ENCODE measurements at regions not wholly inside any gene's neighbourhood (a gene's known extent, or its start where the extent isn't known, plus 50 kb on each side); places are given as distances from the start of the nearest gene placed in this dataset.

DNA sequence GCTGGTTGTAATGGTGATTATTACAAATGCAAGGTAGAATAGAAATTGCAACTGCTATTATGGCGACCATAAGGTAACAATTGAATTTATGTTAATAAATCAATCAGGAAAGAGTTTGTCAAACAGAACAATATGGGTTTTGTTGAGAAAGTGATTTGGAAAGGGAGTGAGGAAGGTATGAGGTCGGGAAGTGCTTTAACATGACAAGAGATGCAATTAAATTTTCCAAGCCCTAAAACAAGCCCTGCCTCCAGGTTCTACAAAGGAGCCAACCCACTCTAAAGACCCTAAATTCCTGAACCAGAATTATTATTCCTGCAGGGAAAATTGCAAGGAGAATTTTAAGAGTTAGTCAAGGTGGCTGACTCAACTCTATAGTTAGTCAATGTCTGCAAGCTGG lies 363.7 kb downstream of the BMPER start:
- no peak for DNase-seq (ENCODE audit: low read depth in 2 of 2)

GRCh38 chr7:34275624-34276023 lies 370.3 kb downstream of the BMPER start:
- no peak for DNase-seq (ENCODE audit: low read depth in 2 of 2)

GRCh38 chr7:34277016-34277802 lies 371.9 kb downstream of the BMPER start:
- peak in 1 of 2 donors; percentile 54 for DNase-seq (ENCODE audit: low read depth in 2 of 2)

- no peak for DNase-seq (ENCODE audit: low read depth in 2 of 2)
These were observed 372.5 kb downstream of the BMPER start for GRCh38 chr7:34277803-34278199.

DNA sequence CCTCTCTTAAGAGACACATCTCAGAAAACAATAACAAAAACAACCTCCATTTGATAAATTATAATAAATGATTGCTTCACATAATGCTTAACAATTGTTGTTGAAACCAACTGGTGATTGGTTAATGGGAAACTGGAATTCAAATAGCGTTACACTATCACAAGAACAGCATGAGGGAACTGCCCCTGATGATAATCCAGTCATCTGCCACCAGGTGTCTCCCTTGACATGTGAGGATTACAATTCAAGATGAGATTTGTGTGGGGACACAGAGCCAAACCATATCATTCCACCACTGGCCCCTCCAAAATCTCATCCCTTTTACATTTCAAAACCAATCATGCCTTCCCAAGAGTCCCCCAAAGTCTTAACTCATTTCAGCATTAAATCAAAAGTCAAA lies 375.9 kb downstream of the BMPER start:
- DNase-seq (ENCODE audit: low read depth in 2 of 2): no peak

GRCh38 chr7:34282271-34282670 lies 375.7 kb upstream of the NPSR1 start:
- DNase-seq (ENCODE audit: low read depth in 2 of 2): no peak

- DNase-seq (ENCODE audit: low read depth in 2 of 2): no peak
These were observed 361.4 kb upstream of the NPSR1 start for GRCh38 chr7:34296663-34297062.

DNA sequence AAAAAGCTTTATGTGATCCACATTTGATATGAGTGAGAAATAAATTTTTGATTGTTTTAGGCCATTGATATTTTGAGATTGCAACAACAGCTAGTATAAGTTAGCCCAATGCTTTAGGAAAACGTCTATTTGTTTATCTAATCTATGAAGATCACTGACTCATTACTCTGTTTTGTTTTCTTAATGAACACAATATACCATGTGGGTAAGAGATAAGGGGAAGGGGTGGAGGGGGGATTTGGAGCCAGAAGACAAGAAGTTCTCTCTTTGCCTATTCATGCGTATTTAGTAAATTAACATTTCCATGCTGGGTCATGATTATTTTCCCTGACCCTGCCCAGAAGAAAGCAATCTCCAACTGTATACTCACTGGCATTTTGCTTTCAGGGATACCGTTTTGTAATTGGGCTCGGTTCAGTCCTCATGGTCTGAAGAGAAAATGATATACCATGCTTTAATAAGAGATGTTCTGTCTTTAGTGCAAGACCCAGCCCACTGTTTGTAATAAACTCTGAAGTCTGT lies 359.5 kb upstream of the NPSR1 start:
- no peak for DNase-seq (ENCODE audit: low read depth in 2 of 2)

- no peak for DNase-seq (ENCODE audit: low read depth in 2 of 2)
These were observed 359.0 kb upstream of the NPSR1 start for GRCh38 chr7:34299066-34299465.

GRCh38 chr7:34307540-34307939 lies 350.5 kb upstream of the NPSR1 start:
- DNase-seq (ENCODE audit: low read depth in 2 of 2): no peak

- no peak for DNase-seq (ENCODE audit: low read depth in 2 of 2)
These were observed 349.4 kb upstream of the NPSR1 start for GRCh38 chr7:34308595-34308994.

DNA sequence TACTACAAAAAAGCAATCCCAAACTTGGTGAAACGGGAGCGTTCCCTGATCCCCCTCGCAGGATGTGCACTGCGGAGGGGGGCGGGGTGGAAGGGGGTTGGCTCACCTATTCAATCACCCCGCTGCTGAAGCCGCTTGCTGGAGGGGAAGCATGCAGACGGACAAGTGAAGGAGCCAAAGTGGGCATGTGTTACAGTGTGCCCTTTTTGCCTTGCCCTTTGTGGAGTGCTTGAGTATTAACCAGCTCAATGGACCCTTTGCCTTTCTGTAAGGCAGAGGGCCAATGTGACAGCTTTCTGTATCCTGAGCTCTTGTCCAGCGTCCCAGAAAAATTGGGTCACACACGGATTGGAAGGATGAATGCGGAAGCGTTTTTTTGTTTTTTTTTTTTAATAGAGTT lies 348.9 kb upstream of the NPSR1 start:
- DNase-seq (ENCODE audit: low read depth in 2 of 2): no peak

DNA sequence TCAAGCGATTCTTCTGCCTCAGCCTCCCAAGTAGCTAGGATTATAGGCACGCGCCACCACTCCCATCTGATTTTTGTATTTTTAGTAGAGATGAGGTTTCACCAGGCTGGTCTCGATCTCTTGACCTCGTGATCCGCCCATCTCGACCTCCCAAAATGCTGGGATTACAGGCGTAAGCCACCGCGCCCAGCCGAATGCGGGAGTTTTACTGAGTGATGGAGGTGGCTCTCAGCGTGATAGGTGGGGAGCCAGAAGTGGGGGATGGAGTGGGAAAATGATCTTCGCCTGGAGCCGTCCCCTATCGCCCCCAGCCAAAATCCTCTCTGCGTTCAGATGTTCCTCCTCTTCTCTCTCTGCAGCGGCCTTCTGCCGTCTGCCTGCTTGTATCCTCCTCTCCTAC lies 348.4 kb upstream of the NPSR1 start:
- DNase-seq (ENCODE audit: low read depth in 2 of 2): no peak

DNA sequence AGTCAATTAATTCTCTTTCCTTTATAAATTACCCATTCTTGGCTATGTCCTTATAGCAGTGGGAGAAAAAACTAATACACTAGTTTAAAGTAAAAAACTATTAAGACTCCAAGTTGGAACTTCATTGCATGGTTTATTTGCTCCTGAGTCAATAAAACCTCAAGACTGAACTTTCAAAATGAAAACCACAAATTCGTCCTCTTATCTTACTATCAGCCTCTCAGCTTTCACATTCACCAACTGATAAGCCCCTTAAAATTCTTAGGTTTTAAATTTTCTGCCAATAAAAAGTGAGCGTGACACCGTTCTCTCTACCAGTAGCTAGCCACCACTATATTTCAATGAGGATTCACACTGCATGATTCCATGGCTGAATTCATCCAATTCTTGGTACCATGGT lies 346.4 kb upstream of the NPSR1 start:
- no peak for DNase-seq (ENCODE audit: low read depth in 2 of 2)

GRCh38 chr7:34312624-34313023 lies 345.4 kb upstream of the NPSR1 start:
- no peak for DNase-seq (ENCODE audit: low read depth in 2 of 2)

- no peak for DNase-seq (ENCODE audit: low read depth in 2 of 2)
These were observed 344.7 kb upstream of the NPSR1 start for GRCh38 chr7:34313289-34313688.

DNA sequence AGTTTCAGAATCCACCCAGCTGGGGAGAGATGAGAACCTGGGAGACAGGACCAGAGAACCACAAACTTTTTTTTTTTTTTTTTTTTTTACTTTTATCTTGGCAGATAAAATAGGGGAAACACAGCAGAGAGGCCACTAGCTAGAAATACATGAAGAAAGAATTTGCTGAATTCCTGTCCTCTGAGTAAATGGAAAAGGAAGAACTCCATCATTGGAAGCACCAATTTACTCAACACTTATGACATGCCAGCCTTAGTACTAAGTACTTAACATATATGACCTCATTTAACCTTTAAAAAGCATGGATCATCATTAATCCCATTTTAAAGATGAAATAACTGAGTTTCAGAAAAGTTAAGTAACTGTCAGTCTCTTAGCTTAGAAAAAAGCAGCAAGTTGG lies 343.0 kb upstream of the NPSR1 start:
- no peak for DNase-seq (ENCODE audit: low read depth in 2 of 2)

DNA sequence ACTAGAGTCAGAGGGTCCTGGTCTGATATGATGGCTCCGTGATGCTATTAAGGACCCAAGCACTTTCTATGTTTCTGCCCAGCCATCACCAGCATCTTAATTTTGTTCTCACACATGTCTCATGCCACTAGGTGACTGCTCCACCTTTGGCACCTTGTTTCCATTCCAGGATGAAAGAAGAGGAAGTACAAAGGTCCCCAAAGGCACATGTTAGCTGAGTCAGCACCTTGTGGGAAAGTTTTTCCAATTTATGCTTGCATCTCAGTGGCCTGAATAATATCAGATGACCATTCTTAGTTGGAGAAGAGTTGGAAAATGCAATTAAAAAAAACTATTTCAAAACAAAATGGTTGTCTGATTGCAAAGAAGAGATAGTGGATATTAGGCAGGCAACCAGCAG lies 341.0 kb upstream of the NPSR1 start:
- DNase-seq (ENCODE audit: low read depth in 2 of 2): no peak

- no peak for DNase-seq (ENCODE audit: low read depth in 2 of 2)
These were observed 337.6 kb upstream of the NPSR1 start for GRCh38 chr7:34320412-34320811.

DNA sequence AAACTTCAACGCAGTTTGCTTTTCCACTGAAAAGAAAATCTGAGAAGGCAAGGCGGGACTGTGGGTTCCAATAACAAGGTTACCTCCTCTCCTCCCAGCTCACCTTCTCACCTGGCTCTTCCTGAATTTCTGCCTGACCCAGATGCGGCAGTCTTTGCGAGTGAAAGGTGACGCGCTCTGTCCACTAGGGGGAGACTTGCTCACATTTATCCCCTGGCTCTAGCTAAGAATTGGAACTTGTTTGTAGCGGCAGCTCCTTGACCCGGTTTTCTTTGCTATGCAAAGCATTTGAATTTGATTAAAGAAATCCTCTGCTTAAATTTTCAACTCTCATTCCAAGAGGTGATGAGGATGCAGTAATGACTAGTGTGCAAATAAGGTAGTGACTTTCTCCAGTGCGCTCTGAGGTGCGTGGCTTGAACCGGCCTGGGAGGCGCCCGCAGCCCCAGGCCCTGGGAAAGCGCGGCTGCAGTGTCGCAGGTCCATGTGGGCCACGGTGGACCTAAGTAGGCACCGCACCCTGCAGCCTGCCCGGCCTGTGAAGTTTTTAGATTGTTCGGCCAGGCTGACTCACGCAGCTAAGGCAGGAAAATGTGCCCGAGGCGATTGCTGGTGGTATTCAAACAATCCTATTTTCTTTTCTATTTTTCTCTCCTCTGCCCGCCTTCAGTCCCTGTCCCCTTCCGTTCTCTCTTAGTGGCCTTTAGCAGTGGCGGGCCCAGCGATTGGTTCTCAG lies 336.9 kb upstream of the NPSR1 start:
- peak; percentile 29 to 59 for DNase-seq (ENCODE audit: low read depth in 2 of 2)

DNA sequence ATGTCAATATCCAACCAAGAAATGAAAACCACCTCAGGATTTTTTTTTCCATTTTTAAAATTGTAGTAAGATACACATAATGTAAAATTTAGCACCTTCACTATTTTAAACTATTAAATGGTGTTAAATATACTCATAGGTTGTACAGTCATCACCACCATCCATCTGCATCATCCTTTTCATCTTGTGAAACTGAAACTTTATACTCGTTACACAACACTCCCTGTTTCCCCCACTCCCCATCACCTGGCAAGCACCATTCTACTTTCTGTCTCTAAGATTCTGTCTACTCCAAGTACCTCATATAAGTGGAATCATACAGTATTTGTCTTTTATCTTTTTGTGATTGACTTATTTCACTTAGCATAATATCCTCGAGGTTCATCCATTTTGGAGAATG lies 335.2 kb upstream of the NPSR1 start:
- DNase-seq (ENCODE audit: low read depth in 2 of 2): no peak

DNA sequence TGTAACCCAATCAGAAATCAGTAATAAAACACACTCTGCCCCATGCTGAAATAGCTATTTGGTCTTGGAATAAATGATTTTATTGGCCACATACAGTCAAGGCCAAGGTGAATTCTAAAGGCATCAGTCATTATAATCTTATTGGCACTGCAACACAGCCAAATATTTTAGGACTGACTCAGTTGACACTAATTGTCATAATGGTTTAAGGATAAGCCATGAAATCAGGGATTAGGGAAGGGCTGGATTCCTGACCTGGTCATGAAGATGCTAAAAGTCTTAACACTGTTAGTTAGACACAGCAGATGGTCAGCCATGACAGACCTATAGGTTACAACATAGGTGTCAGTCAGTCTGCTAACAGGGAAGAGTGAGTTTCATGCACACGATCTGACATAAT lies 330.3 kb upstream of the NPSR1 start:
- DNase-seq (ENCODE audit: low read depth in 2 of 2): no peak

GRCh38 chr7:34330308-34330707 lies 327.7 kb upstream of the NPSR1 start:
- no peak for DNase-seq (ENCODE audit: low read depth in 2 of 2)
